Esophagus muscularis mucosa (tissue), 4 donors: ENCODE measurements at regions not wholly inside any gene's neighbourhood (a gene's known extent, or its start where the extent isn't known, plus 50 kb on each side); places are given as distances from the start of the nearest gene placed in this dataset.

Experiments used
- CTCF ChIP-seq, 3 experiments: fragments of 200-600 bp in 2 of 3; fragments of 450-650 bp in 1 of 3; sonication (generic) in 2 of 3; IDR thresholded peaks; one replicate each; pipeline ENCODE4 v1.5.1; 2017 to 2019; ENCODE audit warnings: antibody characterized with exemption in 3 of 3, mild to moderate bottlenecking in 2 of 3, moderate library complexity in 1 of 3
- EP300 ChIP-seq: sonication (generic); formaldehyde crosslinking; IDR thresholded peaks from one replicate; pipeline ENCODE4 v1.6.1; 2017; ENCODE audit warnings: antibody characterized with exemption
- POLR2A ChIP-seq: fragments of 450-650 bp; IDR thresholded peaks from one replicate; pipeline ENCODE4 v1.6.1; 2017; ENCODE audit warnings: antibody characterized with exemption, moderate library complexity, mild to moderate bottlenecking, low read depth

- TF ChIP-seq CTCF (IDR thresholded peaks at IDR 0.05) (no peak), EP300 (no peak), POLR2A (no peak)
Measured at GRCh38 chr6:90449311-90449710, 137.6 kb downstream of the MAP3K7 start.
